ENCODE measurements at regions not wholly inside any gene's neighbourhood (a gene's known extent, or its start where the extent isn't known, plus 50 kb on each side); places are given as distances from the start of the nearest gene placed in this dataset.

- H3K36me3 ChIP-seq (ENCODE audit: control insufficient read depth in 2 of 2, extremely low read depth in 1 of 2, insufficient read depth in 2 of 2, low read length in 2 of 2), result no peaks in the 10 kb centered on the region
- H3K27ac ChIP-seq (ENCODE audit: insufficient read depth, low read depth, low read length), result no peak overlapping the region
- no peak overlapping the region for H3K4me3 ChIP-seq (replicated peaks in 1 of 3; ENCODE audit: insufficient read depth in 1 of 3, low read depth in 1 of 3, low read length in 3 of 3)
- ChIA-PET POLR2A (no interaction called here), CTCF (no interaction called here)
- no peaks in the 10 kb centered on the region for H3K79me2 ChIP-seq (ENCODE audit: control insufficient read depth, insufficient read depth, low read length)
- TF ChIP-seq POLR2AphosphoS5 (IDR thresholded peaks at IDR 0.05; ENCODE audit: insufficient read depth, low read depth, low read length) (no peak), FOS (IDR thresholded peaks at IDR 0.05; ENCODE audit: borderline replicate concordance, insufficient read depth, low read length) (no peak), JUN (IDR thresholded peaks at IDR 0.05; ENCODE audit: borderline replicate concordance, insufficient read depth, insufficient read length, low read depth) (no peak), EZH2 (IDR thresholded peaks at IDR 0.05; ENCODE audit: borderline replicate concordance, low read depth, low read length, severe bottlenecking) (no peak), MYC (IDR thresholded peaks at IDR 0.05; ENCODE audit: low read depth, low read length) (no peak), POLR2A (IDR thresholded peaks at IDR 0.05; ENCODE audit: low read depth, low read length) (no peak), MAX (IDR thresholded peaks at IDR 0.05; ENCODE audit: insufficient read depth, insufficient read length) (no peak), CTCF (IDR thresholded peaks at IDR 0.05; ENCODE audit: extremely low read depth in 1 of 2, insufficient read depth in 1 of 2, low read depth in 1 of 2, low read length in 2 of 2) (no peak), GATA2 (IDR thresholded peaks at IDR 0.05; ENCODE audit: insufficient read depth, insufficient read length, low read depth, low read length) (no peak)
- no peaks in the 10 kb centered on the region for H3K27me3 ChIP-seq (ENCODE audit: control insufficient read depth in 2 of 2, insufficient read depth in 2 of 2, low read length in 2 of 2)
- no peak for DNase-seq (ENCODE audit: low read depth, low spot score)
- H3K9ac ChIP-seq (replicated peaks; ENCODE audit: extremely low read depth, insufficient read depth, low read length), result no peak overlapping the region
- no peak overlapping the region for H2AFZ ChIP-seq (ENCODE audit: low read depth, low read length)
- H4K20me1 ChIP-seq (replicated peaks; ENCODE audit: control insufficient read depth, extremely low read depth, insufficient read depth, low read length), result no peaks in the 10 kb centered on the region
- no TSS peak for BruUV-seq (replicated peaks)
- H3K4me2 ChIP-seq (ENCODE audit: insufficient read depth, low read length), result no peak overlapping the region
- H3K4me1 ChIP-seq (ENCODE audit: control insufficient read depth, extremely low read depth, insufficient read depth, low read length), result no peaks in the 10 kb centered on the region
- dilution Hi-C loops (cut with MboI; ENCODE audit: extremely low pct_ligation_motif_present, low sequenced_read_pairs), result no loop called here
- peaks cover 3% of the 10 kb centered on the region for H3K9me3 ChIP-seq (replicated peaks; ENCODE audit: control insufficient read depth, insufficient read depth, low read length)
- no peaks in the 10 kb centered on the region for H3K9me1 ChIP-seq (replicated peaks; ENCODE audit: control insufficient read depth, extremely low read depth, insufficient read depth, low read length)
- intact Hi-C loops (cut with micrococcal nuclease), result no loop called here
- FAIRE-seq, result no peak
Measured at GRCh38 chr19:28578208-28578607, 634.7 kb downstream of the UQCRFS1 start.

All from endothelial cell of umbilical vein (primary cell).